ENCODE measurements at regions not wholly inside any gene's neighbourhood (a gene's known extent, or its start where the extent isn't known, plus 50 kb on each side); places are given as distances from the start of the nearest gene placed in this dataset.

- intact Hi-C loops (cut with micrococcal nuclease): no loop called here
- H3K4me1 ChIP-seq (ENCODE audit: control insufficient read depth in 1 of 2, insufficient read depth in 2 of 2, low read length in 2 of 2): peaks cover 10 to 15% of the 10 kb centered on the region in 2 experiments
- H3K27ac ChIP-seq (ENCODE audit: low read depth, low read length): no peak overlapping the region
- no TSS peak for BruUV-seq (replicated peaks)
- H2AFZ ChIP-seq (ENCODE audit: low read depth, low read length, poor library complexity, severe bottlenecking): no peak overlapping the region
- no peak overlapping the region for H3K9ac ChIP-seq (ENCODE audit: low read length)
- no peak for TF ChIP-seq CBX3 (IDR thresholded peaks at IDR 0.05; ENCODE audit: low read depth)
- no peak for TF ChIP-seq RAD21 (IDR thresholded peaks at IDR 0.05; ENCODE audit: low read depth)
- TF ChIP-seq FOSL1 (IDR thresholded peaks at IDR 0.05; ENCODE audit: low read depth): no peak
- TF ChIP-seq CEBPB (IDR thresholded peaks at IDR 0.05; ENCODE audit: low read depth): no peak
- no peak for TF ChIP-seq SIN3A (IDR thresholded peaks at IDR 0.05; ENCODE audit: low read depth)
- TF ChIP-seq SP1 (IDR thresholded peaks at IDR 0.05; ENCODE audit: low read depth): no peak
- no peak for TF ChIP-seq ELF1 (IDR thresholded peaks at IDR 0.05; ENCODE audit: borderline replicate concordance, low read depth)
- TF ChIP-seq CTCF (IDR thresholded peaks at IDR 0.05 in 2 of 3, conservative IDR thresholded peaks at IDR 0.05 in 1 of 3; ENCODE audit: borderline replicate concordance in 1 of 3, insufficient read depth in 1 of 3, low read depth in 2 of 3, low read length in 2 of 3): no peak
- TF ChIP-seq, protein P1, sequence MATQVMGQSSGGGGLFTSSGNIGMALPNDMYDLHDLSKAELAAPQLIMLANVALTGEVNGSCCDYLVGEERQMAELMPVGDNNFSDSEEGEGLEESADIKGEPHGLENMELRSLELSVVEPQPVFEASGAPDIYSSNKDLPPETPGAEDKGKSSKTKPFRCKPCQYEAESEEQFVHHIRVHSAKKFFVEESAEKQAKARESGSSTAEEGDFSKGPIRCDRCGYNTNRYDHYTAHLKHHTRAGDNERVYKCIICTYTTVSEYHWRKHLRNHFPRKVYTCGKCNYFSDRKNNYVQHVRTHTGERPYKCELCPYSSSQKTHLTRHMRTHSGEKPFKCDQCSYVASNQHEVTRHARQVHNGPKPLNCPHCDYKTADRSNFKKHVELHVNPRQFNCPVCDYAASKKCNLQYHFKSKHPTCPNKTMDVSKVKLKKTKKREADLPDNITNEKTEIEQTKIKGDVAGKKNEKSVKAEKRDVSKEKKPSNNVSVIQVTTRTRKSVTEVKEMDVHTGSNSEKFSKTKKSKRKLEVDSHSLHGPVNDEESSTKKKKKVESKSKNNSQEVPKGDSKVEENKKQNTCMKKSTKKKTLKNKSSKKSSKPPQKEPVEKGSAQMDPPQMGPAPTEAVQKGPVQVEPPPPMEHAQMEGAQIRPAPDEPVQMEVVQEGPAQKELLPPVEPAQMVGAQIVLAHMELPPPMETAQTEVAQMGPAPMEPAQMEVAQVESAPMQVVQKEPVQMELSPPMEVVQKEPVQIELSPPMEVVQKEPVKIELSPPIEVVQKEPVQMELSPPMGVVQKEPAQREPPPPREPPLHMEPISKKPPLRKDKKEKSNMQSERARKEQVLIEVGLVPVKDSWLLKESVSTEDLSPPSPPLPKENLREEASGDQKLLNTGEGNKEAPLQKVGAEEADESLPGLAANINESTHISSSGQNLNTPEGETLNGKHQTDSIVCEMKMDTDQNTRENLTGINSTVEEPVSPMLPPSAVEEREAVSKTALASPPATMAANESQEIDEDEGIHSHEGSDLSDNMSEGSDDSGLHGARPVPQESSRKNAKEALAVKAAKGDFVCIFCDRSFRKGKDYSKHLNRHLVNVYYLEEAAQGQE (IDR thresholded peaks at IDR 0.05; ENCODE audit: low read depth): no peak
- no peak for TF ChIP-seq POLR2AphosphoS5 (IDR thresholded peaks at IDR 0.05; ENCODE audit: low read depth, low read length)
- no peak for TF ChIP-seq MAX (IDR thresholded peaks at IDR 0.05)
- no peak for TF ChIP-seq EGR1 (IDR thresholded peaks at IDR 0.05; ENCODE audit: low read depth)
- TF ChIP-seq SRF (IDR thresholded peaks at IDR 0.05; ENCODE audit: low read depth): no peak
- no peaks in the 10 kb centered on the region for H4K20me1 ChIP-seq (ENCODE audit: insufficient read depth)
- RAD21 ChIA-PET (ENCODE audit: low non-redundant PET in 1 of 2, low total read pairs in 2 of 2, uncharacterized antibody in 2 of 2, unreplicated experiment in 2 of 2): no interaction called here
- H3K36me3 ChIP-seq (ENCODE audit: control insufficient read depth in 1 of 2, insufficient read depth in 2 of 2, low read length in 2 of 2): no peaks in the 10 kb centered on the region
- CTCF ChIA-PET: no interaction called here
- H3K27me3 ChIP-seq (ENCODE audit: insufficient read depth, low read length): no peaks in the 10 kb centered on the region; the same call in 1 of the 2 replicates
- no peak overlapping the region for H3K4me2 ChIP-seq (ENCODE audit: low read length)
- DNase-seq (ENCODE audit: low read depth, low spot score) (no peak), ATAC-seq (no peak)
- no peak overlapping the region for H3K4me3 ChIP-seq (replicated peaks in 1 of 2; ENCODE audit: low read depth in 1 of 2, low read length in 2 of 2)
- POLR2A ChIA-PET: no interaction called here
- H3K79me2 ChIP-seq (ENCODE audit: insufficient read depth, low read length): no peaks in the 10 kb centered on the region
- H3K9me2 ChIP-seq (ENCODE audit: insufficient read depth): no peaks in the 10 kb centered on the region
- no peaks in the 10 kb centered on the region for H3K9me3 ChIP-seq (ENCODE audit: control insufficient read depth in 1 of 2, insufficient read depth in 1 of 2, low read depth in 1 of 2, low read length in 2 of 2)
Observed at GRCh38 chr7:33726582-33726981, 178.8 kb upstream of the BMPER start.

Measured in HCT116 (cell line).